LNCaP clone FGC (cell line): ENCODE measurements at regions not wholly inside any gene's neighbourhood (a gene's known extent, or its start where the extent isn't known, plus 50 kb on each side); places are given as distances from the start of the nearest gene placed in this dataset.

Source experiments
- DNase-seq: peaks from one replicate; pipeline ENCODE4 v3.0.0-alpha.2; 2011; ENCODE audit warnings: low read depth
- H3K4me3 ChIP-seq: 2 replicates; pipeline ENCODE4 v1.5.1; 2011; ENCODE audit warnings: mild to moderate bottlenecking, low read depth, low read length, control low read depth
- TF ChIP-seq, protein P1 (sequence below): IDR thresholded peaks from 2 replicates; pipeline ENCODE4 v1.5.1; 2012; ENCODE audit warnings: mild to moderate bottlenecking; ENCODE audit not compliant: control insufficient read depth, insufficient read depth; ENCODE audit errors: extremely low read depth

- DNase-seq, result no peak
- no peak overlapping the region for H3K4me3 ChIP-seq
Observed at GRCh38 chr5:7321724-7322123, 74.2 kb upstream of the ADCY2 start.

DNA sequence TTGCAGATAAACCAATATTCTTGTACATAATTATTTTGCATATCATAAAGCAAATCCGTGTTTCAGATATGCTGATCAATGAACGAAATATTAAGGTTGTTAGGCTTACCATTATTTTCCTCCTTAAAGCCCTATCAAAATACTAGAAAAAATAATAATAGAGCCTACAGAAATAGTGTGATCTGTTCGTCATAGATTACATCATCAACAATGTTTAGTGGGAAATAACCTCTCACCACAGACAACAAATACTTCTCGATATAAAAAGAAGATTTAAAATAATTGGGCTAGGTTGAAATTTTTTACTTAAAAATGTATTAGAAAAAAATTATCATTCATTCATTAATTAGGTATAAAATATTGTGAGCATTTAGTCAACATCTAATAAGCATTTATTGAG is 71.0 kb upstream of the ADCY2 start:
- DNase-seq, result no peak
- no peak overlapping the region for H3K4me3 ChIP-seq
- TF ChIP-seq, protein P1, sequence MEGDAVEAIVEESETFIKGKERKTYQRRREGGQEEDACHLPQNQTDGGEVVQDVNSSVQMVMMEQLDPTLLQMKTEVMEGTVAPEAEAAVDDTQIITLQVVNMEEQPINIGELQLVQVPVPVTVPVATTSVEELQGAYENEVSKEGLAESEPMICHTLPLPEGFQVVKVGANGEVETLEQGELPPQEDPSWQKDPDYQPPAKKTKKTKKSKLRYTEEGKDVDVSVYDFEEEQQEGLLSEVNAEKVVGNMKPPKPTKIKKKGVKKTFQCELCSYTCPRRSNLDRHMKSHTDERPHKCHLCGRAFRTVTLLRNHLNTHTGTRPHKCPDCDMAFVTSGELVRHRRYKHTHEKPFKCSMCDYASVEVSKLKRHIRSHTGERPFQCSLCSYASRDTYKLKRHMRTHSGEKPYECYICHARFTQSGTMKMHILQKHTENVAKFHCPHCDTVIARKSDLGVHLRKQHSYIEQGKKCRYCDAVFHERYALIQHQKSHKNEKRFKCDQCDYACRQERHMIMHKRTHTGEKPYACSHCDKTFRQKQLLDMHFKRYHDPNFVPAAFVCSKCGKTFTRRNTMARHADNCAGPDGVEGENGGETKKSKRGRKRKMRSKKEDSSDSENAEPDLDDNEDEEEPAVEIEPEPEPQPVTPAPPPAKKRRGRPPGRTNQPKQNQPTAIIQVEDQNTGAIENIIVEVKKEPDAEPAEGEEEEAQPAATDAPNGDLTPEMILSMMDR, result no peak

More at GRCh38 chr5:7321724-7322123, 74.2 kb upstream of the ADCY2 start:
- TF ChIP-seq, protein P1, result no peak

DNA sequence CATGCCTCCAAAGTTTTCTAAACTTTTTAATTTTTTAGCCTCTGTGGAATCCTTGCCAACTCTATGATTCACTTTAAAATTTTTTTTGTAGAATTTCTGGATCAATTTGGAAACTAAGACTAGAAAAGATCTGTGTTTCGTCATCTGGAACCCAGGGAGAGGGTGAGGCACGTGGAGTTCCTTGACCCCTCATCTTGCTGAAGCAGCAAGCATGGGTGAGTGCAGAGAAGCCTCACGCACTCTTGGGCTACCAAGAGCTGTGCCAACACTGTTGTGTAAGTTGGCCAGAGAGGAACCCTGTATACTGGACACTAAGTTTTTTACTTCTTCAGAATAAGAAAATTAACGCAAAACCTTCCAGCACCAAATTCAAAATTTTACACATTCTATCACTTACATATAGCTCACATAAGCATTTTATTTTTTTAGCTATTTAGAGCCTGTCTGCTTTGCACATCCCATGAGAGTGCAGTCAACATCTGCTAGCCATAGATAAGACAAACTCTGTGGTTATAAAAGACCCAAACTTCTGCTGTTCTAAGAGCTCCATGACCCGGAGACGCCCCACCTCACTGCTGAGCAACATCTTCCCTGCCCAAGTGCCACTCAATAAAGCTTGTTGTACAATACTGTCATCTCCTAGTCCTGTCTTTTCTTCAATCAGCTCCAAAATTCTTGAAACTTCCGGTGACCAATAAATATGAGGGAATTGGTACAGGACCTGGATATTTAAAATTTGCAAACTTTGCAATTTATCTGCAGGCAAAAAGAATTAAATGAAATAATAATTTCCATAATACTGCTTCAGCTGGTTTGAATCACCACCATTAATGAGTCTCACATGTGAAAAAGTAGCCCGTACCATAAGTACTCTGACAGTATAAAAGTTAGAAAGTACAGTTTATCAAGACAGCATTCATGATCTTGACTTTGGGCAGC is 69.7 kb upstream of the ADCY2 start:
- TF ChIP-seq, protein P1, result no peak
- no peak for DNase-seq
- H3K4me3 ChIP-seq, result no peak overlapping the region

DNA sequence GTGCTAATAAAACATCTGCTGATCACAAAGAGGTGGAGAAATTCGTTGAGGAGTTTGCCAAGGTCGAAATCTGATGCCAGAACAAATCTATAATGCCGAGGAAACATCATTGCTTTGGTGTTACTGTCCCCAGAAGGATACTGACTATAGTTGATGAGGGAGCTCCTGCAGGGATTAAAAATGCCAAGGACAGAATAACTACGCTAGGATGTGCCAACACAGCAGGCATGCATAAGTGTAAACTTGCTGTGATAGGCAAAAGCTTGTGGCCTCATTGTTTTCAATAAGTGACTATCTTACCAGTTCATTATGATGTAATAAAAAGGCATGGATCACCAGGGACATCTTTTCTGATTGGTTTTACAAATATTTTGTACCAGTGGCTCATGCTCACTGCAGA is 66.8 kb upstream of the ADCY2 start:
- no peak overlapping the region for H3K4me3 ChIP-seq
- no peak for DNase-seq
- TF ChIP-seq, protein P1, result no peak

DNA sequence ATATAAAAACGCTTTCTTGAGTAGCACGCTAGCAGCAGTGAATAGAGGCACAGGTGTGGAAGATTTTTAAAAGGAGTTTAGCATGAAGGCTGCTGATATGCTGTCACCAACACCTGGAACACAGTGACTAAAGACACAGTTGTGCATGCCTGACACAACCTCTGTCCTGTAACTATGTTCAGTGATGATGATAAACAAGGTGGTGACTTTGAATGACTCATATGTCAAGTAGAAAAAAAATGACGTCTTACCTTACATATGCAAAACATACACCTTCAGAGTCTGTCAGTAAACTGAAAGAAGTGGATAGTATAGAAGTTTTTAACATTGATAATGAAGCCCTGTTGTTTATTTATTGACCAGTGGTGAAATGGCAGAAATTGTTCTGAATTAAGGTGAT is 66.2 kb upstream of the ADCY2 start:
- DNase-seq, result no peak
- TF ChIP-seq, protein P1, result no peak
- no peak overlapping the region for H3K4me3 ChIP-seq

DNA sequence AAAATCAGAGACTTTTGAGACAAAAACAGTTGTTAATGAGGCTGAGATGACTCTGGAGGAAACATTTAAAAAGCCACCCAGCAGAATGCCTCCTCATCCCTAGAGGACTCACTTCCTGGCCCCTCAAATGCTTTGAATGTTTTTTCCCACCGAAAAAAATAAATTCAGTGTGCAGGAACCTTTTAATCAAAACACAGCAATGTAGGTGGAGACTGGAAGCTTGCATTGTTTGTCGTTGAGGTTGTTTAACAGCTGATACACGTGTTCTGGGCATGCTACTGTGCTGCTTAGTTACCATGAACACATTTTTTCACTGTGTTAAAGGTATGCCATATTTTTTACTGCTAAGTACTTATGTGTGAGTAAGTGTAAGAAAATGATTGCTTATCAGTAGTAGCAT is 65.7 kb upstream of the ADCY2 start:
- DNase-seq, result no peak

More for the DNA sequence above, 65.7 kb upstream of the ADCY2 start:
- TF ChIP-seq, protein P1, result no peak
- H3K4me3 ChIP-seq, result no peak overlapping the region
